ENCODE measurements at regions not wholly inside any gene's neighbourhood (a gene's known extent, or its start where the extent isn't known, plus 50 kb on each side); places are given as distances from the start of the nearest gene placed in this dataset.

DNA sequence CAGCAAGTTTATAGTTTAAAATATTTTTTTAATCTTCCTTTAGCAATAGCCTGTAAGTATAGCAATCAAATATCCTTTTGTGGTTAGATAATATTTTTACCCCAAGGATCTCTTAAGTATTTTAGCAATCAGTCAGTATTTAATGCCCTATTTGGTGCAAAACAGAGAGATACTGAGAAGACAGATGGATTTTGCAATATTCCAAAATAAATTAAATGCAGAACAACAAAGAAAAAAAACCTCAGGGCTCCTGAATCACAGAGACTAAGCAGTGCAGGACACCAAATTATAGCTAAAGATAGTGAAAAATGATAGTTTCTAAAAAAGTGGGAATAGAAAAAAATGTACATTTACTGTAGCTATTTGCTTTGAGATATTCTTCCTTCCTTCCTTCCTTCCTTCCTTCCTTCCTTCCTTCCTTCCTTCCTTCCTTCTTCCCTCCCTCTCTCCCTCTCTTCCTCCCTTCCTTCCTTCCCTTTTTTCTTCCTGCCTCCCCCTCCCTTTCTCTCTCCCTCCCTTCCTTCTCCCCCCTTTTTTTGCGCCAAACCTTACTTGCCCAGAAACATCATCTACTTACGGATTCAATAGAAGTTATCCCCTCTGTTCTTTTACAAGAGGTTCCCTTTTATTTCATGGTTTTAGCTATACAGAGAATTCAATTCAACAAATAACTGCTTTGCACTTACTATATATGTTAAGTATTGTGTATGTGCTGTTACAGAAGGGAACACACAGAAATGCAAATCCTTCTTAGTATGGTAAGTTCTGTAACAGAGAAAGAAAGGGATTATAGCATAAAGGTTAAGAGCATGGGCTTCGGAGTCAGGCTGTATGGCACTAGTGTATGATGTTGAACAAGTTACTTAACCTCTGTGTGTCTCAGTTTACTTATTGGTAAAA lies 219.0 kb downstream of the CPE start:
- H3K9me3 ChIP-seq, result no peaks in the 10 kb centered on the region
- ATAC-seq (no peak), DNase-seq (no peak)
- H3K27me3 ChIP-seq (ENCODE audit: insufficient read depth in 3 of 3, low read length in 2 of 3), result no peaks in the 10 kb centered on the region
- TF ChIP-seq, protein P1, sequence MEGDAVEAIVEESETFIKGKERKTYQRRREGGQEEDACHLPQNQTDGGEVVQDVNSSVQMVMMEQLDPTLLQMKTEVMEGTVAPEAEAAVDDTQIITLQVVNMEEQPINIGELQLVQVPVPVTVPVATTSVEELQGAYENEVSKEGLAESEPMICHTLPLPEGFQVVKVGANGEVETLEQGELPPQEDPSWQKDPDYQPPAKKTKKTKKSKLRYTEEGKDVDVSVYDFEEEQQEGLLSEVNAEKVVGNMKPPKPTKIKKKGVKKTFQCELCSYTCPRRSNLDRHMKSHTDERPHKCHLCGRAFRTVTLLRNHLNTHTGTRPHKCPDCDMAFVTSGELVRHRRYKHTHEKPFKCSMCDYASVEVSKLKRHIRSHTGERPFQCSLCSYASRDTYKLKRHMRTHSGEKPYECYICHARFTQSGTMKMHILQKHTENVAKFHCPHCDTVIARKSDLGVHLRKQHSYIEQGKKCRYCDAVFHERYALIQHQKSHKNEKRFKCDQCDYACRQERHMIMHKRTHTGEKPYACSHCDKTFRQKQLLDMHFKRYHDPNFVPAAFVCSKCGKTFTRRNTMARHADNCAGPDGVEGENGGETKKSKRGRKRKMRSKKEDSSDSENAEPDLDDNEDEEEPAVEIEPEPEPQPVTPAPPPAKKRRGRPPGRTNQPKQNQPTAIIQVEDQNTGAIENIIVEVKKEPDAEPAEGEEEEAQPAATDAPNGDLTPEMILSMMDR (IDR thresholded peaks at IDR 0.05), result no peak
- H3K4me3 ChIP-seq, result no peak overlapping the region
- H3K36me3 ChIP-seq (ENCODE audit: insufficient read depth in 1 of 2, low read depth in 1 of 2), result no peaks in the 10 kb centered on the region
- no peaks in the 10 kb centered on the region for H3K4me1 ChIP-seq
- intact Hi-C loops (cut with DNase I), result no loop called here
- 82 to 88% (median 83%) methylated on average over 3 of the region's 3 CpGs for WGBS, 3 donors
- no peak overlapping the region for H3K27ac ChIP-seq

DNA sequence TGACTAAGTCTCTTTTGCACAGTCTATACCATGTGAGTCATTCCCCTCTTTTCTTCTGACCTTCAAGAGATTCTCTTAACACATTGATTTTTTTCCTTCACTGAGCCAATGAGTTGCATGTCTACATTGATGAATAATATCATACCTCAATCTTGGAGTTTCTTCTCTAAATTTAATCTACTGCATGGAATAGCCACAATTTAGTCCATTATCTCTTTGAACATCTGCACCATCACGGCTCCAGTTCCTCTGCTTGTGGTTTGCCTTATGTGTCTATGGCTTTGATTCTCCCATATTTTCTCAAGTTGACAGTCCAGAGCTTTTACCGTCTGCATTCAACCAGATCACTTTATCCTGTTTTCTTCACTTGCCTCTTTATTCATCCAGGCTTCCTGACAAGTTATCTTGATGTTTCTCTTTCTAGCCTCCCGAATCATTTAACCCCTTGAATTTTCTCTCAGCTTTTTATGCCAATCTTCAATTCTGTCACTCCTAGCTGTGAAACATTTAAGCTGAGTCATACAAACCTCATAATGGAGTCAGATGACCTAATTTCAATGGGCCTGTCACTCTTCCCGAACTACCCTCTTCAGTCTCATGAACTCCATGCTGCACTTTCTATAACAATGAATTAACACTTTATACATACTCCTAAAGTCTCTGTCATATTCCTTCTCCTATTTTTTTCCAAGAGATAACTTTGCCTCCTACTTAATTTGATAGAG lies 222.3 kb downstream of the CPE start:
- no peak overlapping the region for H3K27ac ChIP-seq
- TF ChIP-seq, protein P1 (IDR thresholded peaks at IDR 0.05), result no peak
- intact Hi-C loops (cut with DNase I), result no loop called here
- H3K9me3 ChIP-seq, result no peaks in the 10 kb centered on the region
- H3K27me3 ChIP-seq (ENCODE audit: insufficient read depth in 3 of 3, low read length in 2 of 3), result no peaks in the 10 kb centered on the region
- 69 to 74% (median 73%) methylated on average over 4 of the region's 4 CpGs for WGBS, 3 donors
- no peaks in the 10 kb centered on the region for H3K36me3 ChIP-seq (ENCODE audit: insufficient read depth in 1 of 2, low read depth in 1 of 2)
- no peak for ATAC-seq
- H3K4me1 ChIP-seq, result no peaks in the 10 kb centered on the region
- H3K4me3 ChIP-seq, result no peak overlapping the region
- DNase-seq, result no peak

DNA sequence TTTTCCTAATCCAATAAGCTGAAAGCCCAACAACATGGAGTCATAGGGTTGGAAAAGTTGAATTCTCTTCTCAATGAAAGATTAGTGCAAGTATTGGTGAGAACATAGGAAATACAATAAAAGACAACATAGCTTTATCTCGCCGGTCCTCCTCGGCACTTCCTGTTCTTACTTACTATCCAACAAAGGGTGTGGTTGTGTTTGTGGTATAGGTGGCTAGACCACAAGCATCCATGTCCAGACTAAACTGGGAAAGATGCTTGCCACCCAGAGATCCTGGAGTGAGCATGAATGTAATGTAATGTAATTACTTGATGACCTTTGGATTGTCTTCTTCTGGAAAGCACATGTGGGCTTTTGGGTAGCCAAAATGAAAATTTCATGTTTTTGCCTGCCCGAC lies 223.8 kb downstream of the CPE start:
- no peak for ATAC-seq
- DNase-seq, result no peak
- no peak overlapping the region for H3K27ac ChIP-seq
- H3K4me3 ChIP-seq, result no peak overlapping the region
- intact Hi-C loops (cut with DNase I), result no loop called here
- H3K9me3 ChIP-seq, result no peaks in the 10 kb centered on the region
- no peaks in the 10 kb centered on the region for H3K36me3 ChIP-seq (ENCODE audit: insufficient read depth in 1 of 2, low read depth in 1 of 2)
- 78 to 80% (median 78%) methylated on average over 4 of the region's 4 CpGs for WGBS, 3 donors
- TF ChIP-seq, protein P1 (IDR thresholded peaks at IDR 0.05), result no peak
- H3K27me3 ChIP-seq (ENCODE audit: insufficient read depth in 3 of 3, low read length in 2 of 3), result no peaks in the 10 kb centered on the region
- no peaks in the 10 kb centered on the region for H3K4me1 ChIP-seq

DNA sequence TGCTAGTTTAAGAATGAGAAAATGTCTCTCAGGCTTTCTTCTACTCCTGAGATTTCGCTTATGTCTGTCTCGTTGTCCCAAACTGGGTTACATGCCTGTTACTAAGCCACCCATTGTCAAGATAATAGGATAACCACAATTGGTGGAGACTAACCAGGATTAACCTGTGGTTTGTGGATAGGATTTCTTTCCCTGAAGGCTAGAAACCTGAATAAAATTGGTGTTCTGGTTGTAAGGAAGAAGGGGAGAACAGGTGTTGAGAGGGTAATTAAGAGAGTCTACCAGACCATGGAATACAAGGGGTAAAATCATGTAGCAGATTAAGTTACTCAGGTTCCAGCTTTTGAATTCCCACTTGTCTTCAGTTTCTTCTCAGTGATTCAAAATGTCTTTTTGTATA lies 225.4 kb downstream of the CPE start:
- H3K27ac ChIP-seq, result no peak overlapping the region
- no peak for ATAC-seq
- TF ChIP-seq, protein P1 (IDR thresholded peaks at IDR 0.05), result no peak

More for the DNA sequence above, 225.4 kb downstream of the CPE start:
- H3K36me3 ChIP-seq (ENCODE audit: insufficient read depth in 1 of 2, low read depth in 1 of 2), result no peaks in the 10 kb centered on the region
- H3K27me3 ChIP-seq (ENCODE audit: insufficient read depth in 3 of 3, low read length in 2 of 3), result no peaks in the 10 kb centered on the region
- intact Hi-C loops (cut with DNase I), result no loop called here
- H3K9me3 ChIP-seq, result no peaks in the 10 kb centered on the region
- DNase-seq, result no peak
- 31 to 45% (median 40%) methylated on average over 2 of the region's 2 CpGs for WGBS, 3 donors
- no peaks in the 10 kb centered on the region for H3K4me1 ChIP-seq
- H3K4me3 ChIP-seq, result no peak overlapping the region

Data from psoas muscle (tissue), 7 donors.